ENCODE measurements at regions not wholly inside any gene's neighbourhood (a gene's known extent, or its start where the extent isn't known, plus 50 kb on each side); places are given as distances from the start of the nearest gene placed in this dataset.

- no peak overlapping the region for H3K4me3 ChIP-seq (ENCODE audit: low read depth, low read length)
- TF ChIP-seq, protein P1, sequence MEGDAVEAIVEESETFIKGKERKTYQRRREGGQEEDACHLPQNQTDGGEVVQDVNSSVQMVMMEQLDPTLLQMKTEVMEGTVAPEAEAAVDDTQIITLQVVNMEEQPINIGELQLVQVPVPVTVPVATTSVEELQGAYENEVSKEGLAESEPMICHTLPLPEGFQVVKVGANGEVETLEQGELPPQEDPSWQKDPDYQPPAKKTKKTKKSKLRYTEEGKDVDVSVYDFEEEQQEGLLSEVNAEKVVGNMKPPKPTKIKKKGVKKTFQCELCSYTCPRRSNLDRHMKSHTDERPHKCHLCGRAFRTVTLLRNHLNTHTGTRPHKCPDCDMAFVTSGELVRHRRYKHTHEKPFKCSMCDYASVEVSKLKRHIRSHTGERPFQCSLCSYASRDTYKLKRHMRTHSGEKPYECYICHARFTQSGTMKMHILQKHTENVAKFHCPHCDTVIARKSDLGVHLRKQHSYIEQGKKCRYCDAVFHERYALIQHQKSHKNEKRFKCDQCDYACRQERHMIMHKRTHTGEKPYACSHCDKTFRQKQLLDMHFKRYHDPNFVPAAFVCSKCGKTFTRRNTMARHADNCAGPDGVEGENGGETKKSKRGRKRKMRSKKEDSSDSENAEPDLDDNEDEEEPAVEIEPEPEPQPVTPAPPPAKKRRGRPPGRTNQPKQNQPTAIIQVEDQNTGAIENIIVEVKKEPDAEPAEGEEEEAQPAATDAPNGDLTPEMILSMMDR (IDR thresholded peaks at IDR 0.05; ENCODE audit: low read depth, low read length) = no peak
Measured at GRCh38 chr9:30661925-30662324, 1722.5 kb upstream of the ACO1 start.

DNA sequence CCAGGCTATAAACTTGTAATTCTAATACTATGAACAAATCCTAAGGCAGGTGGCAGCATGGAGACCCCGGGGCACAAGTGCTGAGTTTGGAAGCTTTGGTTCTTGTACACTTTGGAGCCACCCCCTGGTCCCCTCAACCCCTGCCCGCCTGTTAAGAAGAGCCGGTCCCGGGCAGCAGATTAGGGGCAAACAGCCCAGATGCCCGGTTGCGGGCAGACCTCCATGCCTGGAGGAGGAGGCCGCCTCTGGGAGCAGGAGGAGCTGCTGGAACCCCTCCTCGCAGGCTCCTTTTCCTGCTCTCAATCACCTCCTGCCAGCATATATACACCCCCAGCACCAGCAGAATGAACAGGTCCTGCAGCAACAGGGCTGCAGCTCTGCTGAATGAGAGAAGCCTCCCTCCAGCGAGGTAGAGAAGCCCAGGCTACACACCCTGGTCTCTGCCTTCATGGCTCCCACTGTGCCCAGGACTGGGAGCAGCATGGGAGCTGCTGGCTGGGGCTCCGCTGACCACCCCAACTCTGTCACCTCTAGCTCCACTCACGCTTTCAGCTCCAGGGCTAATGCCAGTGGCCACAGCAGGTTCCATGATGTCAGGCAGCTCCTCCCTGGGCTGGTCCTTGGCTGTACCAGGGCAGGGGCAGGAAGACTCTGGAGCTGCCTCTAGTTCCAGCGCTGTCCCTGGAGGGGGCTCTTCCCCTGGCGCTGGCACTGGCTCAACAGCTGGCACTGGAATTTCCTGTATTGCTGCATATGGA is 1713.5 kb upstream of the ACO1 start:
- TF ChIP-seq, protein P1 (IDR thresholded peaks at IDR 0.05; ENCODE audit: low read depth, low read length) = no peak
- H3K4me3 ChIP-seq (ENCODE audit: low read depth, low read length) = no peak overlapping the region

DNA sequence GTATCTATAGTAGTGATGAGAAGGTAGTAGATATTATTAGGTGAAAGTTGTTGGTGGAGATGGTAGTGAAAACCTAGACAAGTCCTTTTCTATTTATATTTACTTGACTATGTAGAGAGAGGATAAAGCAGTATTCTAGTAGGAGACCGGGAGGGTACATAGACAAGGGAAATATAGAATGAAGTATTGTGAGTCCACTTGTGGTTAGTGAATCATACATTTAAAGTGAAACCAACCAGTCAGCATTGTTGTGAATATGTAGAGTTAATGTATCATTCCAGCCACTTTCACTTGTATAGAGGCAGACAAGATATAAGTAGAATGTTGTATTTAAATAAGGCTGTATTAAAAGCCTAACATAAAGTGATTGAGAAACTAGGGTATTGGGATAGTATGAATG is 1711.3 kb upstream of the ACO1 start:
- H3K4me3 ChIP-seq (ENCODE audit: low read depth, low read length) = no peak overlapping the region

DNA sequence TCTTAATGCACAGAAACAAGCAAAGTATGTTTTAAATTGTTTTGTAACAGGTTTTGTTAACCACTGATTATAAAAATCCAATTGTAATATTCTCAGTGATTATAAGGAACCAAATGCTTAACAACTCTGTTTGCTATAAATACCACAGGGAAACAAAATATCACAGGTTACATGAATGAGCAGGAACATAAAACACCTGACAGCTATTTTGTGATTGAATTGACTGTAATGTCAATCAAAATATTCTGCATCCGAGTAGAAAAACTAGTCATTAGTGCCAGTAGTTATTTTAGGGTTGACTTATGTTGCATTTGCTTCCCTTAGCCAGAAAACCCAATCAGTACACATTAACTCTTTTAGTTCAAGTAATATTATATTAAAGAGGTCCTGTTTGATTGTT is 1707.8 kb upstream of the ACO1 start:
- TF ChIP-seq, protein P1 (IDR thresholded peaks at IDR 0.05; ENCODE audit: low read depth, low read length) = no peak
- no peak overlapping the region for H3K4me3 ChIP-seq (ENCODE audit: low read depth, low read length)

More for the DNA sequence above, 1711.3 kb upstream of the ACO1 start:
- TF ChIP-seq, protein P1 (IDR thresholded peaks at IDR 0.05; ENCODE audit: low read depth, low read length) = no peak

DNA sequence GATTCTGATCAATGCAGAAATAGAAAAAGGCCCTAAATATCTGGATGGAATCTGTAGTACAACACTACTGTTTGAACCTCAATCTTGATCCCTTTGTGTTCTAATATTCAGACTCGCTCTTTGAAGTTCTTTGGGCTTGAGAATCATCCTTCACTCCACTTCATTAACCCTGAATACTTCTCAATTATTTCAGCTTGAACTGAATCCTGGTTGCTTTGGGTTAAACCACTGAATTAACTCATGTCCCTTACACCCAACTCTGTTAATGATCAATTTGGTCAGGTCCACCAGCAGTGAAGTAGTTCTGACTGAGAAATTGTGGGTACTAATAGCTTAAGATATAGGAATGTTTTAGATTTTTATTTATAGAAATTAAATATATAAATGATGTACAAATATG is 1707.2 kb upstream of the ACO1 start:
- TF ChIP-seq, protein P1 (IDR thresholded peaks at IDR 0.05; ENCODE audit: low read depth, low read length) = no peak
- no peak overlapping the region for H3K4me3 ChIP-seq (ENCODE audit: low read depth, low read length)

- TF ChIP-seq, protein P1 (IDR thresholded peaks at IDR 0.05; ENCODE audit: low read depth, low read length) = no peak
- no peak overlapping the region for H3K4me3 ChIP-seq (ENCODE audit: low read depth, low read length)
Measured at GRCh38 chr9:30688801-30689200, 1695.6 kb upstream of the ACO1 start.

GRCh38 chr9:30697958-30698357 is 1686.5 kb upstream of the ACO1 start:
- TF ChIP-seq, protein P1 (IDR thresholded peaks at IDR 0.05; ENCODE audit: low read depth, low read length) = no peak
- H3K4me3 ChIP-seq (ENCODE audit: low read depth, low read length) = no peak overlapping the region

Data from WI38 (cell line).